ENCODE measurements at regions not wholly inside any gene's neighbourhood (a gene's known extent, or its start where the extent isn't known, plus 50 kb on each side); places are given as distances from the start of the nearest gene placed in this dataset.

- DNase-seq (ENCODE audit: low read depth, low spot score) = no peak
- no peak overlapping the region for H3K4me3 ChIP-seq (ENCODE audit: insufficient read length, low read depth)
- H3K9ac ChIP-seq (ENCODE audit: insufficient read length, low read depth) = no peak overlapping the region
- no peaks in the 10 kb centered on the region for H3K4me1 ChIP-seq (ENCODE audit: insufficient read depth, insufficient read length)
- no peaks in the 10 kb centered on the region for H3K36me3 ChIP-seq (ENCODE audit: insufficient read depth, insufficient read length, low read length)
- H3K9me3 ChIP-seq (ENCODE audit: insufficient read depth, low read length) = peaks cover 38% of the 10 kb centered on the region
- H3K27me3 ChIP-seq (ENCODE audit: insufficient read depth, insufficient read length) = no peaks in the 10 kb centered on the region
- no peak for TF ChIP-seq ZNF274 (IDR thresholded peaks at IDR 0.05; ENCODE audit: low read depth, low read length)
- no peak for TF ChIP-seq SUZ12 (IDR thresholded peaks at IDR 0.05; ENCODE audit: extremely low read depth, insufficient read depth, insufficient read length)
- TF ChIP-seq YY1 (IDR thresholded peaks at IDR 0.05; ENCODE audit: insufficient read depth, insufficient read length) = no peak
Measured at GRCh38 chr9:88037285-88037845, 63.0 kb upstream of the CDK20 start.

- H3K36me3 ChIP-seq (ENCODE audit: insufficient read depth, insufficient read length, low read length) = no peaks in the 10 kb centered on the region
- no peak for DNase-seq (ENCODE audit: low read depth, low spot score)
- no peak for TF ChIP-seq YY1 (IDR thresholded peaks at IDR 0.05; ENCODE audit: insufficient read depth, insufficient read length)
- TF ChIP-seq SUZ12 (IDR thresholded peaks at IDR 0.05; ENCODE audit: extremely low read depth, insufficient read depth, insufficient read length) = no peak
- TF ChIP-seq ZNF274 (IDR thresholded peaks at IDR 0.05; ENCODE audit: low read depth, low read length) = no peak
Measured at GRCh38 chr9:88034964-88035363, 60.6 kb upstream of the CDK20 start.

GRCh38 chr9:88033359-88033702 is 59.0 kb upstream of the CDK20 start:
- Histone ChIP-seq H3K9me3 (ENCODE audit: insufficient read depth, low read length) (peaks cover 24% of the 10 kb centered on the region), H3K9ac (ENCODE audit: insufficient read length, low read depth) (no peak overlapping the region), H3K27me3 (ENCODE audit: insufficient read depth, insufficient read length) (no peaks in the 10 kb centered on the region), H3K4me1 (ENCODE audit: insufficient read depth, insufficient read length) (no peaks in the 10 kb centered on the region), H3K36me3 (ENCODE audit: insufficient read depth, insufficient read length, low read length) (no peaks in the 10 kb centered on the region), H3K4me3 (ENCODE audit: insufficient read length, low read depth) (no peak overlapping the region)
- TF ChIP-seq SUZ12 (IDR thresholded peaks at IDR 0.05; ENCODE audit: extremely low read depth, insufficient read depth, insufficient read length) (no peak), YY1 (IDR thresholded peaks at IDR 0.05; ENCODE audit: insufficient read depth, insufficient read length) (no peak), ZNF274 (IDR thresholded peaks at IDR 0.05; ENCODE audit: low read depth, low read length) (no peak)
- no peak for DNase-seq (ENCODE audit: low read depth, low spot score)

More at GRCh38 chr9:88034964-88035363, 60.6 kb upstream of the CDK20 start:
- no peaks in the 10 kb centered on the region for H3K4me1 ChIP-seq (ENCODE audit: insufficient read depth, insufficient read length)
- no peak overlapping the region for H3K4me3 ChIP-seq (ENCODE audit: insufficient read length, low read depth)
- H3K9ac ChIP-seq (ENCODE audit: insufficient read length, low read depth) = no peak overlapping the region
- no peaks in the 10 kb centered on the region for H3K27me3 ChIP-seq (ENCODE audit: insufficient read depth, insufficient read length)
- peaks cover 38% of the 10 kb centered on the region for H3K9me3 ChIP-seq (ENCODE audit: insufficient read depth, low read length)

GRCh38 chr9:88028338-88028737 is 54.0 kb upstream of the CDK20 start:
- Histone ChIP-seq H3K27me3 (ENCODE audit: insufficient read depth, insufficient read length) (no peaks in the 10 kb centered on the region), H3K36me3 (ENCODE audit: insufficient read depth, insufficient read length, low read length) (no peaks in the 10 kb centered on the region), H3K4me1 (ENCODE audit: insufficient read depth, insufficient read length) (peaks cover 6% of the 10 kb centered on the region), H3K4me3 (ENCODE audit: insufficient read length, low read depth) (no peak overlapping the region), H3K9ac (ENCODE audit: insufficient read length, low read depth) (no peak overlapping the region), H3K9me3 (ENCODE audit: insufficient read depth, low read length) (no peaks in the 10 kb centered on the region)
- TF ChIP-seq YY1 (IDR thresholded peaks at IDR 0.05; ENCODE audit: insufficient read depth, insufficient read length) = no peak
- TF ChIP-seq SUZ12 (IDR thresholded peaks at IDR 0.05; ENCODE audit: extremely low read depth, insufficient read depth, insufficient read length) = no peak
- TF ChIP-seq ZNF274 (IDR thresholded peaks at IDR 0.05; ENCODE audit: low read depth, low read length) = no peak
- no peak for DNase-seq (ENCODE audit: low read depth, low spot score)

DNA sequence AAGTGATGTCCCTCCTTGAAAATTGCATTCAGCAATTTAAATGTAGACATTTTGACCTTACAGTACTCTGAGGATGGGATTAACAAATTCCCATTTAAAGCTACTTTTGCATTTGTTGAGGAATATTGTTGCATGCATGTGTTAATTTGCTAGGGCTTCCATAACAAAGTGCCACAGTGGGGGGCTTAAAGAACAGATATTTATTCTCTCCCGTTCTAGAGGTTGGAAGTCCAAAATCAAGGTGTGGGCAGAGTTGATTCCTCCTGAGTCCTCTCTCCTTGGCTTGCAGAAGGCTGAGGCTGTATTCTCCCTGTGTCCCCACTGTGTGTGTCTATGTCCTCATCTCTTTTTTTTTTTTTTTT is 51.8 kb upstream of the CDK20 start:
- DNase-seq (ENCODE audit: low read depth, low spot score) = no peak
- no peaks in the 10 kb centered on the region for H3K27me3 ChIP-seq (ENCODE audit: insufficient read depth, insufficient read length)
- H3K9me3 ChIP-seq (ENCODE audit: insufficient read depth, low read length) = no peaks in the 10 kb centered on the region
- H3K4me3 ChIP-seq (ENCODE audit: insufficient read length, low read depth) = no peak overlapping the region
- no peaks in the 10 kb centered on the region for H3K36me3 ChIP-seq (ENCODE audit: insufficient read depth, insufficient read length, low read length)
- peaks cover 6% of the 10 kb centered on the region for H3K4me1 ChIP-seq (ENCODE audit: insufficient read depth, insufficient read length)
- H3K9ac ChIP-seq (ENCODE audit: insufficient read length, low read depth) = no peak overlapping the region
- TF ChIP-seq ZNF274 (IDR thresholded peaks at IDR 0.05; ENCODE audit: low read depth, low read length) (no peak), SUZ12 (IDR thresholded peaks at IDR 0.05; ENCODE audit: extremely low read depth, insufficient read depth, insufficient read length) (no peak), YY1 (IDR thresholded peaks at IDR 0.05; ENCODE audit: insufficient read depth, insufficient read length) (no peak)

DNA sequence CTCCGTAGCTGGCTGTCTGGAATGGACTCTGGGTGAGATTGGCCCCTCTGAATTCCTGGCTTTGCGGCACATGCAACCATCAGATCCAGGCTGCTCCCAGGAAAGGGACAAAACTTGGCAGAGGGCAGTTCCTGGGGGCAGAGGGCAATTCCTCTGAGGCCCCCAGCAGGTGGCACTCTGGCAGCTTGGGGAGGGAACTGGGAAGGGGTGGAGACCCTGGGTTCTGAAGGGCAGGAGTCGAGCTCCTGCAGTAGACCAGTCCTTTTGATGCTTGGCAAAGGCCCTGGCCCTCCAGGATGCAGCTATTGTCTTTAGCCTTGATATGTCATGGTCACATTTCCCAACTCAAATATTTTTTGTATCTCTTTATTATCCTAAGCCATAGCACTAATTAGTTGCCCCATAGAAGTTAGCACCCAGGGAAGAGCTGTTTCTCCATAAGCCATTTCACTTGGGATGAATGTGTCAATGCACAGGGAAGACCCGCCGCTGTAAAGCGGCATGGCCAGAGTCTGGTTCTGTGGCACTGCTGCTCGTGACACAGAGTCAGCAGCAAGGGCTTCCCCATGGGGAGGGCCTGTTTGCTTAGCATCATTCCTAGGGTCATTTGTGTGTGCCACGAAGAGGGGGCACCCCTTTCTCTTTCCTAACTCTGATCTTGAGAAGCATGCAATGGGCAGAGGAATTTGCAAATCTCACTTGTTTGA is 51.2 kb upstream of the CDK20 start:
- Histone ChIP-seq H3K9ac (ENCODE audit: insufficient read length, low read depth) (no peak overlapping the region), H3K4me3 (ENCODE audit: insufficient read length, low read depth) (no peak overlapping the region), H3K9me3 (ENCODE audit: insufficient read depth, low read length) (no peaks in the 10 kb centered on the region), H3K36me3 (ENCODE audit: insufficient read depth, insufficient read length, low read length) (no peaks in the 10 kb centered on the region), H3K4me1 (ENCODE audit: insufficient read depth, insufficient read length) (peaks cover 6% of the 10 kb centered on the region), H3K27me3 (ENCODE audit: insufficient read depth, insufficient read length) (no peaks in the 10 kb centered on the region)
- no peak for DNase-seq (ENCODE audit: low read depth, low spot score)
- TF ChIP-seq ZNF274 (IDR thresholded peaks at IDR 0.05; ENCODE audit: low read depth, low read length) (no peak), SUZ12 (IDR thresholded peaks at IDR 0.05; ENCODE audit: extremely low read depth, insufficient read depth, insufficient read length) (no peak), YY1 (IDR thresholded peaks at IDR 0.05; ENCODE audit: insufficient read depth, insufficient read length) (no peak)

GRCh38 chr9:88024896-88025295 is 50.6 kb upstream of the CDK20 start:
- no peaks in the 10 kb centered on the region for H3K9me3 ChIP-seq (ENCODE audit: insufficient read depth, low read length)
- H3K9ac ChIP-seq (ENCODE audit: insufficient read length, low read depth) = no peak overlapping the region
- H3K4me3 ChIP-seq (ENCODE audit: insufficient read length, low read depth) = no peak overlapping the region

More at GRCh38 chr9:88024896-88025295, 50.6 kb upstream of the CDK20 start:
- no peaks in the 10 kb centered on the region for H3K27me3 ChIP-seq (ENCODE audit: insufficient read depth, insufficient read length)
- no peak for DNase-seq (ENCODE audit: low read depth, low spot score)
- TF ChIP-seq ZNF274 (IDR thresholded peaks at IDR 0.05; ENCODE audit: low read depth, low read length) = no peak
- TF ChIP-seq SUZ12 (IDR thresholded peaks at IDR 0.05; ENCODE audit: extremely low read depth, insufficient read depth, insufficient read length) = no peak
- no peak for TF ChIP-seq YY1 (IDR thresholded peaks at IDR 0.05; ENCODE audit: insufficient read depth, insufficient read length)
- peaks cover 6% of the 10 kb centered on the region for H3K4me1 ChIP-seq (ENCODE audit: insufficient read depth, insufficient read length)
- H3K36me3 ChIP-seq (ENCODE audit: insufficient read depth, insufficient read length, low read length) = no peaks in the 10 kb centered on the region

Data from NT2/D1 (cell line).